AG04449 (cell line): ENCODE measurements at regions not wholly inside any gene's neighbourhood (a gene's known extent, or its start where the extent isn't known, plus 50 kb on each side); places are given as distances from the start of the nearest gene placed in this dataset.

Source experiments
- CTCF ChIA-PET: fragments of 350-600 bp; formaldehyde crosslinking; extraction: SDS; loops from one replicate; lab custom pipeline; 2021; ENCODE audit warnings: antibody characterized with exemption; lab: Yijun Ruan, JAX
- POLR2A ChIA-PET: fragments of 400-600, 350-600 bp; formaldehyde crosslinking; extraction: SDS; loops from one replicate; lab custom pipeline; 2020; ENCODE audit warnings: antibody characterized with exemption, inconsistent platforms; lab: Yijun Ruan, JAX
- DNase-seq: peaks from one replicate; pipeline ENCODE4 v3.0.0-alpha.2; 2010; ENCODE audit warnings: low read depth, low spot score
- H3K4me3 ChIP-seq: 2 replicates; pipeline ENCODE4 v1.5.1; 2011; ENCODE audit warnings: low read depth, mild to moderate bottlenecking, control low read depth, low read length
- TF ChIP-seq, protein P1 (sequence below): IDR thresholded peaks from one replicate; pipeline ENCODE4 v1.5.1; 2011; ENCODE audit warnings: mild to moderate bottlenecking, moderate library complexity, low read length, control low read depth, inconsistent platforms; ENCODE audit not compliant: insufficient read depth; ENCODE audit errors: missing control alignments

DNA sequence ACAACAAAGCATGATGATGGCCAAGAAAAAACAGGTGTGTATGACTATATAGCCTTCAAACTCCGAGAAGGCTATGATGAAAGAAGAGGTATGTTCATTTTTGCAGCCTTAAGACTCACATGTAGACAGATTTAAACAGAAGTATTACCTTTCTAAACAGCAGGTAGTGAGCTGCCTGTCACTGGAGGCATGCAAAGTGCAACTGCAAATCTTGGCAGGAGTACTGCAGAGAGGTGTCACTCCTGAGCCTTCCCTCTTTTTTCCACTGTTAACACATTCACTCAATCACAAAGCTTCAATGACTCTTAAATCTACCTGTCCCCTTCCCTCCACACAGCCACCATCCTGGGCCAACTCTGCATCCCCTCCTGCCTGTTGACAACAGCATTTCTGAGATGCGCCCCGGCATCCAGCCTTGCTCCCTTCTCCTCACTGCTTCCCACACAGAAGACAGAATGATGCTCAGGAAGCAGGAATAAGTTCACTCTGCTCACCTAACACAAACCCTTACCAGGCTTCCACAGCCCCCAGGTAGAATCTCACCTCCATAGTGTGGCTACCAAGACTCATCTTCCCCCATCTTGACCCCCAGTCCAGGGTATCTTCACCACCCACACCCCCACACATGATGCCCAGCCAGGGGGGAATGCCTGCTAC lies 161.9 kb upstream of the ZMIZ1 start:
- no peak overlapping the region for H3K4me3 ChIP-seq
- ChIA-PET CTCF (interaction anchor here (1.5 kb wide), 1 partner anchor 14 kb away, joined by 5 read pairs; no protein-coding TSS in a partner anchor), POLR2A (no interaction called here)
- no peak for DNase-seq
- TF ChIP-seq, protein P1, sequence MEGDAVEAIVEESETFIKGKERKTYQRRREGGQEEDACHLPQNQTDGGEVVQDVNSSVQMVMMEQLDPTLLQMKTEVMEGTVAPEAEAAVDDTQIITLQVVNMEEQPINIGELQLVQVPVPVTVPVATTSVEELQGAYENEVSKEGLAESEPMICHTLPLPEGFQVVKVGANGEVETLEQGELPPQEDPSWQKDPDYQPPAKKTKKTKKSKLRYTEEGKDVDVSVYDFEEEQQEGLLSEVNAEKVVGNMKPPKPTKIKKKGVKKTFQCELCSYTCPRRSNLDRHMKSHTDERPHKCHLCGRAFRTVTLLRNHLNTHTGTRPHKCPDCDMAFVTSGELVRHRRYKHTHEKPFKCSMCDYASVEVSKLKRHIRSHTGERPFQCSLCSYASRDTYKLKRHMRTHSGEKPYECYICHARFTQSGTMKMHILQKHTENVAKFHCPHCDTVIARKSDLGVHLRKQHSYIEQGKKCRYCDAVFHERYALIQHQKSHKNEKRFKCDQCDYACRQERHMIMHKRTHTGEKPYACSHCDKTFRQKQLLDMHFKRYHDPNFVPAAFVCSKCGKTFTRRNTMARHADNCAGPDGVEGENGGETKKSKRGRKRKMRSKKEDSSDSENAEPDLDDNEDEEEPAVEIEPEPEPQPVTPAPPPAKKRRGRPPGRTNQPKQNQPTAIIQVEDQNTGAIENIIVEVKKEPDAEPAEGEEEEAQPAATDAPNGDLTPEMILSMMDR: no peak

DNA sequence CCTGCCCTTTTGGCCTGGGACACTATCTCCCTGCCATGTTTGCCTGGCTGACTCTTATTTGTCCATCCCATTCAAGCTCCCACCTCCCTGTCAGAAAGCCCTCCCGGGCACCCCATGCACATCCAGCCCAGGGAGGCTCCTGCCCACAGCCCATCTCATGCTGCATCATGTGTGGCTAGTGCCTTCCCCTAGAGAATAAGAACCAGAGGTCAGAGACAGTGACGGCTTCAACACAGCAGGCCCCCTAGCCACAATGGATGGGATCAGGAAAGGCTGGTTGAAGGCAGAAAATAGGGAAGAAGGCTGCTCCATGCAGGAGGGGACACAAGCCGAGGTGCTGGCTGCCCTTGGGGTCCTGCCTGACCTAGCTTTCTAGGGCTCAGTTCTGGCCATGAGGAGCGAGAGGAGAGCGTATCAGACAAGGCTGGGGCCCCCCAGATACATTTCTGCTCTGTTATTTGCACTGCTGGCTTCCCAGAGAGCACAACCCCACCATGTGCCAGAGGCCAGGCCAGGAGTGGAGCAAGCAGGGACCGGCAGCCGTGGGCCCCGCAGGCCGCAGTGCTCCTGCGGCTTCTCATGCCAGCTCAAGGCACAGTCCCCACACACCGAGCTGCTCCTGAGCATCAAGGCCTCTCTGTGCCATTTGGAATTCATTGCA lies 161.1 kb upstream of the ZMIZ1 start:
- CTCF ChIA-PET: no interaction called here
- POLR2A ChIA-PET: no interaction called here
- TF ChIP-seq, protein P1: no peak
- no peak for DNase-seq
- no peak overlapping the region for H3K4me3 ChIP-seq

DNA sequence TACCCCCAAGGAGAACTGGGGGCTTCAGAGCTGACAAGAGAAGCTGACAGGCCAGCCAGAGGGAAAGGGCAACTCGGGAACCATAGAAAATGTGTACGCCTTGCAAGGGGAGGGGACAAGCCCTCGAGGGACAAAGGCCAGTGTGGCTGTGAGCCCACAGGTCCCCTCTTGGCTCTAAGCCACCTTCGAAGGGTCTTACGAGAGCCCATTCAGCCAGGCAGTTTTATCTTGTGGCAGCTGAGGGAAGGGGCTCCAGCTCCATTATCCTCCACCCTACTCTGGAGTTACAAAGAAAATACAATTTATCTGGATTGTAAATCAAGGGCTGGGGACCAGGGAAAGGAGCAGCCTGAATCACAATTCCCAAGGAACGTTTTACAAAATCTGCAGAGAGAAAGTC lies 159.5 kb upstream of the ZMIZ1 start:
- TF ChIP-seq, protein P1: no peak
- DNase-seq: no peak
- ChIA-PET CTCF (interaction anchor here (1.7 kb wide), 1 partner anchor 9 kb away, joined by 4 read pairs; no protein-coding TSS in a partner anchor), POLR2A (no interaction called here)
- no peak overlapping the region for H3K4me3 ChIP-seq

DNA sequence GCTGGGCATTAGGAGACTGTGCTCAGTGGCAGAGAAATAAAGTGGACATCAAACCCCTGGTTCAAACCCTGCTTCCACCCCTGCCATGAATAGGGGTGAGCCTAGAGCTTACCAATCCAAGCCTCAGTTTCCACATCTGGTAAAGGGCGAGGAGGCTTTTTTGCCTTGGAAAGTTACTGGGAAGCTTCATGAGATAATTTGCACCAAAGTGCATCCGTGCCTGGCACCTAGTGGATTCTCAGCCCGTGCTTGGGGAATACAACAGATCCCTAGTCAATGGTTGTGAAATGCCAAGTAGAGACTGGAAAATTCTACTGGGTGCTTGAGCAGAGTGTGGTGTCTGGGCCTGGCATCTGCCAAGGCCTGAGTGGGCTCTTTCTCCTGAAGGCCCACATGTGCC lies 158.7 kb upstream of the ZMIZ1 start:
- H3K4me3 ChIP-seq: no peak overlapping the region
- POLR2A ChIA-PET: no interaction called here
- TF ChIP-seq, protein P1: no peak
- no peak for DNase-seq
- CTCF ChIA-PET: interaction anchor here (1.7 kb wide), 1 partner anchor 9 kb away, joined by 4 read pairs; no protein-coding TSS in a partner anchor

DNA sequence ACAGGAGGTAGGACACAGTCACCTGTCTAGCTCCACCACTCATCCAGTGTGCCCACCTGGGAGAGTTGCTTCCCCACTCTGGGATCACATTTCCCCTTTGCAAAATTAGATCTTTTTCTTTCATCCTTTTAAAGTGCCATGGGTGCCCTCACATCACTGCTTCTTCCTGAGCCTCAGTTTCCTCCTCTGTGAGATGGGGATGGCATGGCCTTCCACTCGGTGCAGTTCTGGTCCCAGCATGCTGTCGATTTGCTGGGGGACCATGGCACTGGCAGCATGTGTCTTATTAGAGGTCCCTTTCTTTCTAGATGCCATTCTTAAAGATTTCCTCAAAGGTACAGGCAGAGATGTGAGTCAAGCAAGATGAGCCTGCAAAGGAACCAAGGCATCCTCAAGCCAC lies 158.3 kb upstream of the ZMIZ1 start:
- POLR2A ChIA-PET: no interaction called here
- CTCF ChIA-PET: interaction anchor here (1.7 kb wide), 1 partner anchor 8 kb away, joined by 4 read pairs; no protein-coding TSS in a partner anchor
- TF ChIP-seq, protein P1: no peak
- H3K4me3 ChIP-seq: no peak overlapping the region
- DNase-seq: no peak

DNA sequence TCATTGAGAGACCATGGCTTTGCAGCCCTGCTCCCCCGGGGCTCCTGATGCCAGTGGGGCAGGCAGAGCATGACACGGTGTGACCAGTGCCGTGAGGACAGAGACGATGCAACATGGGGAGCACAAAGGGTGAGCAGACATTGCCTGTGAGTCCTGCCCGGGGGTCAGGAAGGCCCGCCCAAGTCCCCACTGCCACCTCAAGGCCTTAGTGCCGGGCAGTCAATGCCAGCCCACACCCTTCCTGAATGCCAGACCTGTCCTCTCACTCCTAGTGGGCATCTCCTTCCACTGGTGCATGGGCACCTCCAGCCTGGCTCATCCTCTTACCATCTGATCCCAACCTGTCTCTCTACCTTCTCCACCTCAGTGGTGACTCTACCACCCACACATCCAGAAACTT lies 157.9 kb upstream of the ZMIZ1 start:
- DNase-seq: no peak
- POLR2A ChIA-PET: no interaction called here
- CTCF ChIA-PET: no interaction called here
- H3K4me3 ChIP-seq: no peak overlapping the region
- TF ChIP-seq, protein P1: no peak
